C4-2B (cell line): ENCODE measurements at regions not wholly inside any gene's neighbourhood (a gene's known extent, or its start where the extent isn't known, plus 50 kb on each side); places are given as distances from the start of the nearest gene placed in this dataset.
"Not testable (repeated sequence)": the region's sequence is repeated elsewhere in the genome, so short reads cannot be mapped to it uniquely, and the experiment has no call there.

Experiments used
- CTCF ChIP-seq: fragments of 450-650 bp; conservative IDR thresholded peaks from 2 replicates; pipeline ENCODE4 v1.5.1; 2017; ENCODE audit warnings: mild to moderate bottlenecking
- ZFX ChIP-seq: fragments of 450-650 bp; IDR thresholded peaks from 2 replicates; pipeline ENCODE4 v1.6.1; 2017

- not testable (repeated sequence) for TF ChIP-seq CTCF, ZFX
These were observed 457.8 kb upstream of the PIK3R1 start for GRCh38 chr5:67757771-67758170.
